ENCODE measurements at regions not wholly inside any gene's neighbourhood (a gene's known extent, or its start where the extent isn't known, plus 50 kb on each side); places are given as distances from the start of the nearest gene placed in this dataset.

GRCh38 chr13:95455782-95456181 lies 96.7 kb upstream of the CLDN10 start (continued):
- no peak for TF ChIP-seq EP300 (IDR thresholded peaks at IDR 0.05; ENCODE audit: borderline replicate concordance in 1 of 2, low read depth in 2 of 2, low read length in 2 of 2)
- TF ChIP-seq MAFK (IDR thresholded peaks at IDR 0.05; ENCODE audit: low read depth, low read length), result no peak
- TF ChIP-seq SIX5 (IDR thresholded peaks at IDR 0.05; ENCODE audit: low read depth, low read length), result no peak
- no peak for TF ChIP-seq RFX5 (IDR thresholded peaks at IDR 0.05; ENCODE audit: borderline replicate concordance, low read depth, low read length)

All from H1 (cell line).